Lower leg skin (tissue), 4 donors: ENCODE measurements at regions not wholly inside any gene's neighbourhood (a gene's known extent, or its start where the extent isn't known, plus 50 kb on each side); places are given as distances from the start of the nearest gene placed in this dataset.
"Not testable (repeated sequence)": the region's sequence is repeated elsewhere in the genome, so short reads cannot be mapped to it uniquely, and the experiment has no call there.

Experiments
- DNase-seq, 2 donors: peaks; one replicate each; pipeline ENCODE4 v3.0.0-alpha.2; 2019; ENCODE audit warnings: low spot score in 2 of 2
- H3K4me3 ChIP-seq: fragments of 200-600 bp; sonication (generic); 2 replicates; pipeline ENCODE4 v1.5.1; 2017; ENCODE audit warnings: mild to moderate bottlenecking, low read depth; ENCODE audit not compliant: poor library complexity, severe bottlenecking
- CTCF ChIP-seq, 3 donors: fragments of 450-650 bp; IDR thresholded peaks; one replicate each; pipeline ENCODE4 v1.5.1; 2016; ENCODE audit warnings: antibody characterized with exemption in 3 of 3, mild to moderate bottlenecking in 3 of 3, moderate library complexity in 2 of 3
- POLR2A ChIP-seq, 2 donors: fragments of 450-650 bp; IDR thresholded peaks; one replicate each; pipeline ENCODE4 v1.6.1; 2016 to 2017; ENCODE audit warnings: antibody characterized with exemption in 2 of 2, mild to moderate bottlenecking in 1 of 2, moderate library complexity in 1 of 2
- WGBS, 2 donors: methylation state at CpG; one replicate each; pipeline ENCODE4 v1.1.5; 2018; 5-methylcytosine and 5-hydroxymethylcytosine counted together
- intact Hi-C: fragments of 100-400 bp; cut with DNase I; formaldehyde crosslinking; loops from one replicate; pipeline ENCODE4 v1.15.0; 2023; ENCODE audit warnings: low total_unique reads

GRCh38 chr1:9465640-9466039, 73.6 kb upstream of the SLC25A33 start:
- no peak for DNase-seq
- TF ChIP-seq CTCF (IDR thresholded peaks at IDR 0.05) (no peak), POLR2A (IDR thresholded peaks at IDR 0.05) (no peak)
- intact Hi-C loops, result no loop called here
- no peak overlapping the region for H3K4me3 ChIP-seq
- 69 to 82% methylated on average over 9 of the region's 9 CpGs for WGBS, 2 donors

- no peak for TF ChIP-seq CTCF (IDR thresholded peaks at IDR 0.05)
- no peak for TF ChIP-seq POLR2A (IDR thresholded peaks at IDR 0.05)
- no peak overlapping the region for H3K4me3 ChIP-seq
- intact Hi-C loops, result no loop called here
- peak in 1 of 2 donors; percentile 46 for DNase-seq
- 35 to 47% methylated on average over 29 of the region's 29 CpGs for WGBS, 2 donors
Observed at GRCh38 chr1:9466780-9467758, 72.2 kb upstream of the SLC25A33 start.

- WGBS, 2 donors, result 91 to 96% methylated on average over 3 of the region's 3 CpGs
- intact Hi-C loops, DNase-seq, H3K4me3 ChIP-seq: not testable (repeated sequence)
Observed at GRCh38 chr1:9469882-9470281, 69.4 kb upstream of the SLC25A33 start.

GRCh38 chr1:9471679-9472078, 67.6 kb upstream of the SLC25A33 start:
- no peak for DNase-seq
- TF ChIP-seq POLR2A (IDR thresholded peaks at IDR 0.05) (no peak), CTCF (IDR thresholded peaks at IDR 0.05) (no peak)
- intact Hi-C loops, result no loop called here
- H3K4me3 ChIP-seq, result no peak overlapping the region
- 64 to 72% methylated on average over 15 of the region's 15 CpGs for WGBS, 2 donors

- intact Hi-C loops, result no loop called here
- TF ChIP-seq POLR2A (IDR thresholded peaks at IDR 0.05), result no peak
- TF ChIP-seq CTCF (IDR thresholded peaks at IDR 0.05), result no peak
- WGBS, 2 donors, result 28 to 29% methylated on average over 12 to 13 of the region's 13 CpGs
- H3K4me3 ChIP-seq, result no peak overlapping the region
- no peak for DNase-seq
Observed at GRCh38 chr1:9472386-9473031, 66.8 kb upstream of the SLC25A33 start.

GRCh38 chr1:9473032-9473807, 66.0 kb upstream of the SLC25A33 start:
- intact Hi-C loops, result no loop called here
- peak; percentile 90 to 95 for DNase-seq
- TF ChIP-seq POLR2A (IDR thresholded peaks at IDR 0.05), result no peak
- TF ChIP-seq CTCF (IDR thresholded peaks at IDR 0.05), result no peak
- WGBS, 2 donors, result 30 to 32% methylated on average over 10 to 11 of the region's 14 CpGs
- H3K4me3 ChIP-seq, result no peak overlapping the region
